T-helper 9 cell (primary cell): ENCODE measurements at regions not wholly inside any gene's neighbourhood (a gene's known extent, or its start where the extent isn't known, plus 50 kb on each side); places are given as distances from the start of the nearest gene placed in this dataset.

ENCODE experiments used
- DNase-seq: peaks from one replicate; pipeline ENCODE4 v3.0.0-alpha.2; 2020

DNA sequence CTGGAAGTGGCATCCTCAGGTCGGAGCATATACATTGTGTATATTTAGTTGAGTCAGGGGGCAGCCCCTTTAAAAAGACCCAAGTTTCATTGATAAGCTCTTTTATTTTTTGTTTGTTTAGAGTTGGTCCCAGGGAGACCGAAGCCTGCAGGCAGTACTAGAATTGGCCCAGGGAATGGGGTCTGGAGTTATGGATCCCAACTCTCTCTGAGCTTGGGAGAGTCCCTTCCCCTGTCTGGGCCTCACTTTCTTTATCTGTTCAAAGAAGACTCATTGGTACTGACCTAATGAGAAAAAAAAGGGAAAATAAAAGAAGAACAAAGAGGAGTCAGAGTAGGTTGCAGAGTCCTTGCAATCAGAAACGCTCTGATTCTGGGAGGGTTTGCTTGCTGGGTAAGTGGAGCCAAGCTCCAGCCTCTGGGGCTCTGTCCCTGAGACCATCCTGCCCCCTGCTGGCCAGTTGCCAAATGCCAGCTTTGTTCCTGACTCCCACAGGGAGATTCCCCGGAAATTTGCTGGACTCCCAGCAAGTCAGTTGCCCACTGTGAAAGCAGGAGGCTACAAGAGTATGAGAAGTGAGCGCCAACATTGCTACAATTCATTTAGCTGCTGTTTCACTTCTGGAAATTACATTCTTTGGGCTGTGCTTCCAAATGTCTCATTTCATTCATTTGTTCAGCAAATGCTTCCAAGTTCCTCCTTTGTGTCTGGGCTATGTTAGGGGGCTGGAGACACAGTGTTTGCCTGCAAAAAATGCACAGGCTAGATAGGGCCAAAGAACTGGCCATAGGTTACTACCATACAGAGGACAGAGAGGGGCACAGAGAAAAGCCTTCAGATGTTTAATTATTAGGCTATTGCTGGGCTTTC lies 156.2 kb downstream of the MELK start:
- peak; percentile 60 for DNase-seq

DNA sequence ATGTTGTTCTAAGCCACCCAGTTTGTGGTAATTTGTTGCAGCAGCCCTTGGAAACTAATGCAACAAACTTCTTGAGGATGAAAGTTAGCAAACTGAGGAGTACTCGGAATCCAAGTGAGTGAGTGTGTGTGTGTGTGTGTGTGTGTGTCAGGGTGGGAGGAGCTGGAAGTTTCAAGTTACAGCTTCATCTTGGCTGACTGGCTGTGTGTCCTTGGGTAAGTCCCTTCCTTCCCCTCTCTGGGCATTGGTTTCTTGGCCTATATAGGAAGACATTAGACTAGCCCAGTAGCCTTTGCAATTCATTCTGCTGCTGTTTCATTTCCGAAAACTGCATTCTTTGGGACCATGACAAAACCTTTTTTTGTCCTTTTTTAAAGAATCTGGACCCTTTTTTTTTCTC lies 157.2 kb downstream of the MELK start:
- DNase-seq = no peak

DNA sequence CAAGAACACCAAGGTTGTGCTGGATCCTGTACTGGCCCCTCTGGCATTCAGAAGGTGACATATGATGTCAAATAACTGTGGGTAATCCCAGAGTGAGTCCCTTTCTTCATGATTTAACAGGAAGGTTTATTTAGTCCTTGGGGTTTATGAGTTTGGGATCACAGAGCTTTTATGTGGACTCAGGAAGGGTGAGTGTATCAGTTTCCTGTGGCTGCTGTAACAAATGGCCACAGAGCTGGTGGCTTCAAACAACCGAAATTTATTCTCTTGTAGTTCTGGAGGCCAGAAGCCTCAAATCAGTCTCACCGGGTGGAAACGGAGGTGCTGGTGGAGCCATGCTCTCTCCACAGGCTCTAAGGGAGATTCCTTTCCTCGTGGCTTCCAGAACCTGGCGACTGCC lies 157.7 kb downstream of the MELK start:
- no peak for DNase-seq

DNA sequence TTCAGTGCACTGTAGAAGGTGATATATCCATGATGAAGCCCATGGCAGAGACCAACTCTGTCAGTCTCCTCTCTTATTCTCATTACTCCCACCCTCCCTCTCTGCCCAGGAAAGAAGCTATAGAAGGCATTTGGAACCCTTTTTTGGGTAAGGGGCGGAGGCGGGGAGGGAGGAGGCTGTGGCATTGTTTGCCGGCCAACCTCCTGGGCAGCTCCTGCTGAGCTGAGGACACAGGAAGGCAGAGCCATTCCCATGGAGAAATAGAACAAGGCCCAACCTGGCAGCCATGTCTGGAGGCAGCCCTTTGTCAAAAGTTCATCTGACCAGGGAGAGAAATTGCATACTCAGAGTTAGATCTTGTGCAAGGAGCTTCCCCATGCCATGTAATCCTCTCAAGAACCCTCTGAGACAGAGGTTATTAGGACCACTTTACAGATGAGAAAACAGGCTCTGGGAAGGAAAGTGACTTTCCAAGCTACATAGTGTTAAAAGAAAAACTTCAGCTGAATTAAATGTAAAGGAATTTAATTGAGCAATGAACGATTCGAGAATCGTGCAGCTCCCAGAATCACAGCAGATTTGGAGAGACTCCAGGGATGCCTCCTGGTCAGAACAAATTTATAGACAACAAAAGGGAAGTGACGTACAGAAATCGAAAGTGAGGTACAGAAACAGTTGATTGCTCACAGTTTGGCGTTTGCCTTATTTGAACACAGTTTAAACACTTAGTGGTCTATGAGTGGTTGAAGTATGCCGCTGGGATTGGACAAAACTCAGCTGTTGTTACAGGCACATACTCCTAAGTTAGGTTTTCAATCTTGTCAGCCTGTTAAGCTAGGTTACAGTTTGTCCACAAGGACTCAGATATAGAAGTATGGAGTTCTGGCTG lies 158.6 kb downstream of the MELK start:
- no peak for DNase-seq

DNA sequence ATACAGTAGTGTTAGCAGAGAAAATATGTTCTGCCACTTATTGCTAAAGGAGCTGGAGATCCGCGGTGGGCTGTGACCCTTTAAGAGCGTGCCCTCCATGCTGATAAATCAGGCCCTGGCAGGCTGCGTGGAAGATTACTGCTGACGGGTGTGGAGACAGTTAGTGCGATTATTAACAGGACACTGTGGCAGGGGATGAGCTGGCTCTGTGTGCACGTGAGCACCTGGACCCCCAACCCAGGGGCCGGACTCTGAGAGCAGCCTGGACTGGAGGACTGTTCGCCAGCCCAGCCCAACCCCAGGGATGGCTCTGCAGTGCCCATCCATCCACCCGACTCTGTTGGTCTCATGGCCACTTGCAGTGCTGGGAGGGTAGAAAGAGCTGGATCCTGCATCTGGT lies 162.0 kb downstream of the MELK start:
- no peak for DNase-seq

DNA sequence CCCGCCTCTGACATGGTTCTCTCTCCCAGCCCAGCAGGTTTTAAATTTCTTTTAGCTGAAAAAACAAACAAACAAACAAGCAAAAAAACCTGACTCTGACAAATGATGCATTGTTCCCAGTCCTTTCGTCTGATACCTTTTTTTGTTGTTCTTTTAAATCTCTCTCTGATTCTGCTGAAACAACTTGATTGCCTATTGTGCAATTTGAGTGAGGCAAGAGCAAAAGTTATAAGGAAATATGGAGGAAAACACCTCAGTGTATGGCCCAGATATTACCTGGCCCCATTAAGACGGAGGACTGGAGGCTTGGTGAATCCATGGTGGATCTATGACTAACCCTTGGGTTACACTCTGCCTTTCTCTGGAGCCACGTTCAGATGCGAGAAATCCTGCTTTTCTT lies 164.0 kb downstream of the MELK start:
- no peak for DNase-seq

DNA sequence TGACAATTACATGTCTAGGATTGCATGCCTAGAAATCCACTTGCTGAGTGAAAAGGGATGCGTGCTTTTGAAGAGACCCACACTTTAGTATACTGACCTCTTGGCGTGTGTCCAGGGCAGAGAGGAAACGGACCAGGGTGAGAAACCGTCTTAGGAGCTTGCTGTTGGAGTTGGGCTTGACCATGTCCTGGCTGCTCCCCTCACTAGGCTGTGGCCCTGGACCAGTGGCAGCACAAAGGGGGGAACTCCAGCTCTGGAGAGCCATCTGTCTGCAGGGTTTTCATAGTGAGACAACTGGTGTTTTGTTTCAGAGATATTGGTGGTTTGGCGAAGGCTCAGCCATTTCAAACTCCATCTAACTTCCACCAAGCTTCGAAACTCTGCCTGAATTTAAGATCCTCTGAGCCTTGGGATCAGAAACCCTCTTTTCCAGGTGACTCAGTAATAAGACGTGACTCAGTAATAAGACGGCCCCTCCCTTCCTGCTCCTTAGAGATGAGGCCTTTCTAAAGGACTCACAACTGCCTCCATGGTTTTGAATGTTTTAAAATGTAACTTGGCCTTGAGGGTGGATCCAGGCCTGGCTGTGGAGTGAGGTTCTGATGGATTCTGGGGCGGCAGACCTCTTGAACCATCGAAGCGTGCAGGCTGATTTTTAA lies 165.8 kb downstream of the MELK start:
- no peak for DNase-seq

DNA sequence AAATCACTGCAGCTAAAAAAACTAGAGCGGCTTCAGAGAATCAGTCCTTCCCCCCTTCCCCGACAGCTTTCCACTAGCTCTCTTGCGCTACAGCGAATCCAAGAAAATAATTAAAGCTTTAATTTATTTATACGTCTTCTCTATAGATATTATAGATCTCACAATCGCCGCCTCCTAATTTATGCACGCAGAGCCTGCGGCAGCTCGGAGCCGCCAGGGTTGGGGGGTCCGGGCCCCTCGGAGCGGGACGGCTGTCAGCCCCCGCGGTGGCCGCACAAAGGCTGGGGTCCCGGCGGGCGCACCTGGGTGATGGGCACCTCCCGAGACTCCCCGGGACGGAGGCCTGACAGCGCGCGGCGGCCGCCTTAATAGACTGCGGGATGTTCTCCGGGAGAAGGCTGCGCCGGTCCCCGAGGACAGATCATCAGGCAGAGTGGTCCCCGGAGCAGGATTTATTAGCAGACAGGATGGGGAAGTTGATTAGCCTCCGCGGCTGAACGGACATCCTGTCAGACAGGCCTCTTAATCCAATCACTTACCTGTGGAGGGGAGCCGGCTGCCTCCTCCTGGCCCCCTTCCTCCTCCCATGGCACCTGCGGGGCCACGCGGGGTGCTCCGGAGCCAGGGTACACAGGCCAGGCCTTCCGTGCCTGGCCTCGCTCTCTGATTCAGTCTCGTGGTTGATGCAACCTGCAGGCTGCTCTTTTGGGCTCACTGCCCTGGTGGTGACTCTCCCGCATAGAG lies 166.8 kb downstream of the MELK start:
- no peak for DNase-seq

DNA sequence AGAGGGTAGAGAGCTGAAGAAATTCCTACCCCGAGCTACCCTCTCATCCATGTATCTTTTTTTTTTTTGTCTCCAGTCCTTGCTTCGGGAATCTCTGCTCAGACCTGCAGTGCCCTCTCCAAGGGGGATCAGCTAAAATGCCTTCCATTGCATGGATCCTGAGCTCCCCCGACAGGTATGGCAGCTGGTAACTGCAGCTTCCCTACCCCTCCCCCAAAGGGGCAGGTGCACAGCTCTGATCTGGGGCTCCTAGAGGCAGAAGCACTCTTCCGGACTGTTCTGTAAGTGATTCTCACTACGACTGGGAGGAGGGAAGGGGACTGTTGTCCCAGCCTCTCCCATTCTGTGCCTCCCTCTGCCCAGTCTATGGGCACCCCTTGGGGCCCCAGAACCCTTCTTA lies 169.6 kb downstream of the MELK start:
- DNase-seq = no peak

DNA sequence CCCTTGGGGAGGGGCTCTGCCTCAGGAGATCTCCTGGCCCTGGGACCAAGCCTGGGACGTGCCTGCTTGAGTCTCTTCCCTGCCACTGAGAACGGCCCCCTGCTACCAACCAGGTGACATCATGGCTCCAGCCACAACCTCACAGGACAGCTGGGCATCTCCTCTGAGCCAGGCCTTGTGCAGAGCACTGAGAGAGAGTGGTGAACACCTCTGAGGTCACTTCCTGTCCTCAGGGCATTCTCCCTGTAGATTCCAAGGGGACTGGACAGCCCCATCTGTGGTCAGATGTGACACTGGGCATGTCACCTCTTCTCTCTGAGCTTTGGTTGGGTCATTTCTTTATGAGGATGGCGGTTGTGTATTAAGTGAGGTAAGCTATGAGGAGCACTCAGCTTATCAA lies 172.0 kb downstream of the MELK start:
- DNase-seq = no peak

DNA sequence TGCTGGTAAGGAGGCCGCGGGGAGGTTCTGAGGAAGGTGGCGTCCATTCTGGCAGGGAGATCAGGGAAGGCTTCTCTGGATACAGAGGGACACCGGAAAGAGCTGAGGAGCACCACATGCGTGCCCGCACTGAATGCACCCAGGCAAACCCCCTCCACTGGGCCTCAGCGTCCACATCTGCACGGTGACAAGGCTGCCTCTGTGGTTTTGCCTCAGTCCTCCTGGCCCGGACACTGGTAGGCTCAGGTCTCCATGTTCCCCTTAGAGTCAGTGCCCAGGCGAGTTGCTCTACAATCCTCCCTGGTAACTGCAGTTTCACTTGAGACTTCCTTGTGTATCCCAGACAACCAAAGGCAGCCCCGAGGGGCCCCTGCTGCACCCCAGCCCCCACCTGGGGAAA lies 173.3 kb downstream of the MELK start:
- no peak for DNase-seq

DNA sequence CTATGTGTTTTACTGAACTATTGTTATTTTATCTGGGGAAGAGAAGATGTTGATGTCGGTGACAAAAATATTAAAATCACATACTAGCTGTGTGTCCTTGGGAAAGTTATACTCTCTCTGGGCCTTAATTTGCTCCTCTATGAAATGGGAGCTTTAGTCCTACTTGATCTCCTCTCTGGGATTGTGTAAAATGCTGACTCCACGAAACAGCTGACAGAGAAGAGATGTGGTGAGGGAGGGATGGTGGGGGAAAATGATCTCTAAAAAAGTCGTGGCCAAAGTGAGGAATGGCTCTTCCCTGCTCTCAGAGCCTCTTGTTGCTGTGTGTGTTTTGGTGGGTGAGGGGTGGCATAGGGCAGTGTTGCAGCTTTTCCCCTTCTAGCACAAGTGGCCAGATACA lies 173.7 kb downstream of the MELK start:
- DNase-seq = no peak

DNA sequence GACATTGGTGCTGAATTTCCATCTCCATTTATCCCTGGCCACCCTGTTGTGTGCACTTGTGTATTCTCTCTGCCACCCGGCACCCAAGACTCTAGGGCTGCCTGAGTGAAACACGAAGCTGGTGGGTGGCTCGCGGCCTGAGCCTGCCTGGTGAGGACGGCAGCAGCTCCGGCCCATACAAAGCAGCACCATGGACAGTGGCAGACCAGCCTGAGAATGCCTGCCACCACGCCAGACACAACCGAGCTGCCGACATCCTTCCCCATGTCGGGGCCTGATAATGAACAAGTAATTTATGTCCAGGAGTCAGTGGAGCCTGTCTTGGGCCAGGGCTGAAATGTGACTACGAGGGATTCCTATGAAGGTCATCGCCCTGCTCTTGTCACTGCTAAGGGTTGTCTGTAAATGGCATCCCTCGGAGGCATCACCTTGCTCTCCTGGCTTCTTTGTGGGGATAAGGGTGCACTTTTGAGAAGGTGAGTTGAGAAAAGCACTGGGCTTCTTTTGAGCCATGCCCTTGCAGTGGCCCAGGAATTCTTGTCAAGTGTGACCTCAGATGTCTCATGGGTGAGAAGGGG lies 175.7 kb downstream of the MELK start:
- no peak for DNase-seq

DNA sequence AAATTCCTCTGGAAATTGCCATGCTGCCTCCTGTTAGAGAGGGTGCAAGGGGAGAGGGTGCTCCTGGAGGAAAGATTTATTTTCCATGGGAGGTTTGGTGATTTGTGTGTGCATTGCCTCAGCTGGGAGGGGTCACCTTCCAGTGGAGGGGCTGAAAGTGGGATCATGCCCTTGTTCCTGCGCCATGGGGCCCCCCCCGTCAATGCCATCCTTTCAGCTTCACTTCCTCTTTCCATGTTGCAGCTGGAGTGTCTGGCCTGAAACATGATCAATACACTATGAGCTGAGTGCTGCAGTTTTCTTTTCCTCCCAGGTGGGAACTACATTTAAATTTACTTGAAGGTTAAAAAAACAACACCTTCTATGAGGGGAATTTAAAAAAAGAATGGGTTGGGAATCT lies 176.8 kb downstream of the MELK start:
- no peak for DNase-seq

DNA sequence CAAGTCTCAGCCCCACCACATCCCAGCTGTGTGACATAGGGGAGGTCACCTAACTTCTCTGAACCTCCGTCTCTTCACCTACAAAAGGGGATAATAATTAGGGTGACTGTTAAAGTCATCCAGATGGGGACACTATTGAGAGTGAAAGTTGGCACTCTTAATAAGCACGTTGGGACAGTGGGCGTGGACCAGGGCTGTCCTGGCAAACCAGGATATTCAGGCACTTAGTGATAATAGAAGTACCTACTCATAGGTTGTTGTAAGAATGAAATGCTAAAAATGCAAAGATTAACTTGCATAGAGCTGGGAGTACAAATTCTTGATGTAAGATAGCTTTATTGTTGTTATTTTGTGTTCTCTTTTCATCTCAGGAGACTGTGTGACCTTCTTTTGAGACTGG lies 177.9 kb downstream of the MELK start:
- DNase-seq = no peak

DNA sequence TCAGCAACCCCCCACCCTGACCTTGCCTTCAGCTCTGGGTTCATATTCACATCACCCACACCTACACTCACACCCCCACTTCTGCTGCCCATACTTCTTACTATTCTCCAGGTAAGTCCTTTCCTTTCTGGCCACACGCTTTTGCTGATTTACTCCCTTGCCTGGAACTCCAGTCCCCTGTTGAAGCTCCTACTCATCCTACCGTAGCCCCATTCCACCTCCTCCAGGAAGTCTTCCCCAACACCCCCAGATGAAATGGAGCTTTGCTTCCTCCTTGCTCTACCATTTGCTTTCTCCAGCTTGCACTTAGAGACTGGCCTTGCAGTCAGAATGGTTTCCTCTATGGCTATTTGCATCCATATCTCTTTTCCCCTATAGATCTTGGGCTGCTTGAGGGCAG lies 182.3 kb downstream of the MELK start:
- DNase-seq = no peak

DNA sequence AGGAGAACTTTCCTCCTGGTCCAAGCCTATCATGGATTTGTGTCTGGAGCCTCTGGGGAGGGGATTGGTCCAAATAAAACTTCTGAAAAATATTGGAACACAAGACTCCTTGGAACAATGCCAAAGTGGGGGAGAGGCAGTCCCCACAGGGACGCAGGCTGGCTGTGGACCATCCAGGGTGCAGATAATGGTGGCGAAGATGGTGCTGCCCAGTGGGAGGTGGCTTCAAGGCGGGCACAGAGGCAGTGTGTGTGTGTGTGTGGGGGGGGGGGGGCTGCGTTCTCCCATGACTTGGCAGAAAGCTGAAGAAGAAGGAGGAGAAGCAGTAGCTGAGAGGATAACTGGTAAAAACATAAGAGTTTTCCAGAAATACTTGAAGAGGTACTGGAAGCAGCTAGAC lies 186.4 kb downstream of the MELK start:
- DNase-seq = no peak

DNA sequence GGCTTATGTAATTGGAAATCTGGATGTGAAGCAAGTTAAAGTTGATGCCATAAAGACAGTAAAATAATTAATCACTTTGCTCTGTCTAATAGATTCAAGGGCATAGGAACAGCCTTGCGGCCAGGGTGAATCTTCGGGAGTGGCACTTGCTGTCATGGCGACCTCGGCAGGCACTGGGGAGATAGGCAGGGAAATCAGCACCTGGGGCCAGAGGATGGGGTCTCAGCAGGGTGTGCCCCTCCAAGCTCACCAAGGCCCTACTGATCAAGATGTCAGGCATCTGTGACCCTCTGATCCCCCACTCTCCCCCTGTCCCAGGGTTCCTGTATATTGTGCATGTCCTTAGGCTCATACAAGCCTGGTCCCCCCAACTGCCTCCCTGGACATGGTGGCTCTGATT lies 187.3 kb downstream of the MELK start:
- no peak for DNase-seq

DNA sequence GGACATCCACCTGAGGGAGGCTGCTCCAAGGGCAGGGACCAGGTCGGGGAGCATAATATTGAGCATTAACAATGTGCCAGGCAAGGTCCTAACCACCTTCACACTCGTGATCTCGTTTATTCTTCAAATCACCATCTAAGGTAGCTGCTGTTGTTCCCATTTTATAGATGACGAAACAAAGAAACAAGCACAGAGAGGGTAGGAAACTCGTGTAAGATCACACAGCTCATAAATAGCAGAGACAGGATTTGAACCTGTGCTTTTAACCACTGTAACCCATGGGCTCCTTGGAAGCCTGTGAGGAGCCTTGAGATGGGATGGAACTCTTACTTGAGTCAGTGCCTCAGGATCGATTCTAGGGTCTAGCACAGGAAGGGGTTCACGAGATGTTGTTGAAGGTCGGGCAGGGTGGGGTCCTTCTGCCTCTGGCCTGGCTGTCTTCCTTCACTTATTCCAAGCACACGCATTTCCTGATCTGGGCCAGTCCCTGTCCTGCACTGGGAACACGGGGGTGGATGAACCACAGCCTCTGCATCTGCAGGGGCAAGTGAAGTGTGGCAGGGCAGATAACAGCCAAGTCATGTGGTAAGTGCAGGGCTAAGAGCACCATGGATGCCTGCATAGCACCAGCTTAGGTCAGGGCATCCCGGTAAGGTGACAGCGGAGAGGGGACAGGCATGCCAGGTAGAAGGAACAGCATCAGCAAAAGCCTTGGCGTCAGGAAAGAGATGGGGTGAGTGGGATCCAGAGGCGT lies 188.1 kb downstream of the MELK start:
- DNase-seq = no peak

DNA sequence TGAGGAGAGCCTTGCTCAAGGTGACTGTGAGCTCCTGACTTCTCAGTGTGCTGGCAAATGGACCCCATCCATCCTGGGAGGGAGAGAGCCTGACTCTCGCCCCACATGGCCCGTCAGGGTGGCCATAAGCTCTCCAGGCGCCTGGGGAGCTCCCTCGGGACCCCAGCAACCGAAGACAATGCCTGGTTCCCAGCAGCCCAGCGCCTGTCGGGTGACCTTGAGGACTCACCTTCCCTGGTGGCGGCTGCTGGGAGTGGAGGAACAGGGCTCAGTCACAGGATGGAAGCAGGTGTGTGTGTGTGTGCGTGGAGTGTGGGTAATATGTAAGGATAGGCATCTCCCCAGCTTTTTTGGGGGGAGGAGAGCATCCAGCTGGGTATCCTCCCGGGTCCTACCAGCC lies 190.3 kb downstream of the MELK start:
- DNase-seq = no peak

DNA sequence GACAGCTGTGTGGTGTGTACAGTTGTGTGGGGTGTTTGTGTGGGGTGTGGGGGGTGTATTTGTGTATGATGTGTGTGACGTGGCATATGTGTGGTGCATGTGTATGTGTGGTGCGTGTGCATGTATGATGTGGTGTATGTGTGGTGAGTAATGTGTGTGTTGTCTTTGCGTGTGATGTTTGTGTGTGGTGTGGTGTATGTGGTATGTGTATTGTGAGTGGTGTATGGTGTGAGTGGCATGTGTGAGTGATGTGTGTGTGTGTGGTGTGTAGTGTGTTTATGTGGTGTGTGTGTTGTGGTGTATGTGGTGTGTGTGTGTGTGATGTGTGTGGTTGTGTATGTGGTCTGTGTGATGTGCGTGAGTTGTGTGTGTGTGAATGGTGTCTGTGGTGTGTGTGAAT lies 191.1 kb downstream of the MELK start:
- no peak for DNase-seq
